ENCODE measurements at regions not wholly inside any gene's neighbourhood (a gene's known extent, or its start where the extent isn't known, plus 50 kb on each side); places are given as distances from the start of the nearest gene placed in this dataset.

DNA sequence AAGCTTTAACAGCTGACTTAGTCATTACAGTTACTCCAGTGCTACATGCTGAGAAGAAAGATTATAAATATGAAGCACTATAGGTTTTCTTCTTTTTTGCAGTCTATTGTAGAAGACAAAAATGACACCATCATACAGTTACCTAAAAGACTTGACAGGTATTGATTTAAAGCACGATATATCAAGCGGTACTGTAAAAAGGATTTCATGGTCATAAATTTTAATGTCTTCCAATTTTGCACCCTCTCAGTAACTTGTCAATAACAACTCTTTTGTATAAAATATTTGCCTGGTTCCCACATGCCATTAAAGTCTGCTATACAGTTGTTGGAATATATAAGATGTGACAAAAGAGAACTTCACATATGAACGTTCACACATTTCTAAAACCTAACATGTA lies 102.8 kb downstream of the ZIC5 start:
- H3K4me1 ChIP-seq (ENCODE audit: insufficient read depth), result no peaks in the 10 kb centered on the region
- peaks cover 12% of the 10 kb centered on the region for H3K27me3 ChIP-seq
- H3K9me2 ChIP-seq (replicated peaks; ENCODE audit: insufficient read depth), result no peaks in the 10 kb centered on the region
- no peak for DNase-seq (ENCODE audit: low spot score)
- no peaks in the 10 kb centered on the region for H3K79me2 ChIP-seq
- no peaks in the 10 kb centered on the region for H3K36me3 ChIP-seq (replicated peaks; ENCODE audit: insufficient read depth, low read depth)
- TF ChIP-seq EZH2phosphoT487 (IDR thresholded peaks at IDR 0.05; ENCODE audit: low read depth, severe bottlenecking, unreplicated experiment) (no peak), EZH2 (IDR thresholded peaks at IDR 0.05; ENCODE audit: borderline replicate concordance) (no peak)
- TF ChIP-seq, protein P1, sequence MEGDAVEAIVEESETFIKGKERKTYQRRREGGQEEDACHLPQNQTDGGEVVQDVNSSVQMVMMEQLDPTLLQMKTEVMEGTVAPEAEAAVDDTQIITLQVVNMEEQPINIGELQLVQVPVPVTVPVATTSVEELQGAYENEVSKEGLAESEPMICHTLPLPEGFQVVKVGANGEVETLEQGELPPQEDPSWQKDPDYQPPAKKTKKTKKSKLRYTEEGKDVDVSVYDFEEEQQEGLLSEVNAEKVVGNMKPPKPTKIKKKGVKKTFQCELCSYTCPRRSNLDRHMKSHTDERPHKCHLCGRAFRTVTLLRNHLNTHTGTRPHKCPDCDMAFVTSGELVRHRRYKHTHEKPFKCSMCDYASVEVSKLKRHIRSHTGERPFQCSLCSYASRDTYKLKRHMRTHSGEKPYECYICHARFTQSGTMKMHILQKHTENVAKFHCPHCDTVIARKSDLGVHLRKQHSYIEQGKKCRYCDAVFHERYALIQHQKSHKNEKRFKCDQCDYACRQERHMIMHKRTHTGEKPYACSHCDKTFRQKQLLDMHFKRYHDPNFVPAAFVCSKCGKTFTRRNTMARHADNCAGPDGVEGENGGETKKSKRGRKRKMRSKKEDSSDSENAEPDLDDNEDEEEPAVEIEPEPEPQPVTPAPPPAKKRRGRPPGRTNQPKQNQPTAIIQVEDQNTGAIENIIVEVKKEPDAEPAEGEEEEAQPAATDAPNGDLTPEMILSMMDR (IDR thresholded peaks at IDR 0.05; ENCODE audit: poor library complexity), result no peak
- H2AFZ ChIP-seq, result no peak overlapping the region
- H3K4me3 ChIP-seq, result no peak overlapping the region
- no peaks in the 10 kb centered on the region for H4K20me1 ChIP-seq (ENCODE audit: insufficient read depth, poor library complexity, severe bottlenecking)
- no peaks in the 10 kb centered on the region for H3K9me3 ChIP-seq (ENCODE audit: low read depth)
- WGBS (ENCODE audit: low lambda C conversion rate, missing lambda C conversion rate), result 86% methylated on average over 3 of the region's 3 CpGs
- H3K27ac ChIP-seq, result no peak overlapping the region
- no peak overlapping the region for H3K4me2 ChIP-seq

DNA sequence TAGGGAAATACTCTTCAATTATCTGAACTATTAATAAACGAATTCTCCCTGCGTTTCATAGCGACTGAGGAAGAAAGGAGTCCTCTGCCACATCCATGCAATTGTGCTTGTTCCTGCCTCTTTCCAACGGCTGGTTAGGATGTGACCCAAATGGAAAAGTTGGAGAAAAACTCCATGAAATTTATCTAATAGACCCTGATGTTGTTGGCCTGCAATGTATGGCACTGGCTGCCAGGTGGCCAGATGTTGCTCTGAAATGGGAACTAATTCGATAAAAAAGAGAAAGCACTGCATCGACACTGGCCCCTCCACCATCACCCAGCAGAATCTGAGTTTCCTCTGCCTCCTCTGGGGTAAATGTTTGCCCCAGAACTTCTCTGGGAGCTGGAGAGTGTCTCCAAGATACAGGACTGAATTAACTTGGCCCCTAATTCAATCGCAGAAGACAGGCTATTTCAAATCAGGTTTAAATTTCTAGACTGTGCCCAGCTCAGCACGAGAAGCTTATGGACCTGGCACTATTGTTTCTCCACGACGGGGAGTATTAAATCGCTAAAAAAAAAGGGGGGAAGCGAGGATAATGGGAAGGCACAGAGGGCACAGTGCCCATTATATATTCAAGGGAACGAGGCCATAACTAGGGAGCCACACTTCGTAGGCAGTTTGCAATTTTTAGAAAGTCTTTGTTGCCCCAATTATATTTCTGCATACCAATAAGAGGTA lies 103.9 kb downstream of the ZIC5 start:
- peaks cover 12% of the 10 kb centered on the region for H3K27me3 ChIP-seq
- no peaks in the 10 kb centered on the region for H3K4me1 ChIP-seq (ENCODE audit: insufficient read depth)
- TF ChIP-seq, protein P1 (IDR thresholded peaks at IDR 0.05; ENCODE audit: poor library complexity), result no peak
- TF ChIP-seq EZH2 (IDR thresholded peaks at IDR 0.05; ENCODE audit: borderline replicate concordance), result no peak
- H4K20me1 ChIP-seq (ENCODE audit: insufficient read depth, poor library complexity, severe bottlenecking), result no peaks in the 10 kb centered on the region
- H3K9me3 ChIP-seq (ENCODE audit: low read depth), result no peaks in the 10 kb centered on the region
- H3K36me3 ChIP-seq (replicated peaks; ENCODE audit: insufficient read depth, low read depth), result no peaks in the 10 kb centered on the region
- no peak overlapping the region for H3K4me2 ChIP-seq
- no peaks in the 10 kb centered on the region for H3K9me2 ChIP-seq (replicated peaks; ENCODE audit: insufficient read depth)
- WGBS (ENCODE audit: low lambda C conversion rate, missing lambda C conversion rate), result 91% methylated on average over 14 of the region's 14 CpGs
- DNase-seq (ENCODE audit: low spot score), result no peak
- no peak overlapping the region for H2AFZ ChIP-seq
- H3K4me3 ChIP-seq, result no peak overlapping the region
- H3K79me2 ChIP-seq, result no peaks in the 10 kb centered on the region
- H3K27ac ChIP-seq, result no peak overlapping the region

DNA sequence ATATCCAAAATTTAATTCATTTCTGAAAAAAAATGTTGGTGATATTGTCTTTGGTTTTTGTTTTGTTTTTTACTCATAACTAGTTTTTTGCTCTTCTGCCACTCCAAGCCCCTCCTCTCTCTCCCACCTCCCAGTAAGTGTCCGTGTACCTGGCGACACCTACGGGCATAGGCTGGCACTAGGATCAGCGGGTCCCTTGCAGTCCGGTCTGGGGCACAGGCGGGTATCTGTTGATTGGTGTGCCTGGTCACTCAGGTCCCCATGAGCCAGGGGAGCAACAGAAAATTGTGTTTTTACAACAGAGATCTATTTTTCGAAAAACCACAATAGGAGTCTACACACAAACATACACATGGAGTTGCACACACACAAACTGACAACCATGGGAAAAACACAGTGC lies 104.8 kb downstream of the ZIC5 start:
- H3K36me3 ChIP-seq (replicated peaks; ENCODE audit: insufficient read depth, low read depth), result no peaks in the 10 kb centered on the region
- H4K20me1 ChIP-seq (ENCODE audit: insufficient read depth, poor library complexity, severe bottlenecking), result no peaks in the 10 kb centered on the region
- H3K4me1 ChIP-seq (ENCODE audit: insufficient read depth), result no peaks in the 10 kb centered on the region
- no peaks in the 10 kb centered on the region for H3K9me3 ChIP-seq (ENCODE audit: low read depth)
- TF ChIP-seq EZH2 (IDR thresholded peaks at IDR 0.05; ENCODE audit: borderline replicate concordance) (no peak), EZH2phosphoT487 (IDR thresholded peaks at IDR 0.05; ENCODE audit: low read depth, severe bottlenecking, unreplicated experiment) (no peak)
- TF ChIP-seq, protein P1 (IDR thresholded peaks at IDR 0.05; ENCODE audit: poor library complexity), result no peak
- H3K4me2 ChIP-seq, result no peak overlapping the region
- H2AFZ ChIP-seq, result no peak overlapping the region
- no peak for DNase-seq (ENCODE audit: low spot score)
- H3K4me3 ChIP-seq, result no peak overlapping the region
- 98% methylated on average over 7 of the region's 7 CpGs for WGBS (ENCODE audit: low lambda C conversion rate, missing lambda C conversion rate)
- H3K27me3 ChIP-seq, result peaks cover 12% of the 10 kb centered on the region
- no peak overlapping the region for H3K27ac ChIP-seq
- H3K9me2 ChIP-seq (replicated peaks; ENCODE audit: insufficient read depth), result no peaks in the 10 kb centered on the region
- H3K79me2 ChIP-seq, result no peaks in the 10 kb centered on the region

Data from hepatocyte (in vitro differentiated cells).